Progenitor cell of endocrine pancreas (in vitro differentiated cells): ENCODE measurements at regions not wholly inside any gene's neighbourhood (a gene's known extent, or its start where the extent isn't known, plus 50 kb on each side); places are given as distances from the start of the nearest gene placed in this dataset.
"Not testable (repeated sequence)": the region's sequence is repeated elsewhere in the genome, so short reads cannot be mapped to it uniquely, and the experiment has no call there.

Experiments used
- DNase-seq: peaks from one replicate; pipeline ENCODE4 v3.0.0; 2021; ENCODE audit warnings: low spot score; ENCODE audit not compliant: unreplicated experiment
- H3K27ac Mint-ChIP-seq: 2 replicates; pipeline ENCODE4 v1.8.0; 2021; ENCODE audit warnings: mild to moderate bottlenecking, moderate library complexity, mixed read lengths
- H3K27me3 Mint-ChIP-seq: 2 replicates; pipeline ENCODE4 v1.8.0; 2021; ENCODE audit warnings: mixed read lengths
- H3K36me3 Mint-ChIP-seq: 2 replicates; pipeline ENCODE4 v1.8.0; 2022; ENCODE audit warnings: mixed read lengths; ENCODE audit not compliant: insufficient read depth
- H3K4me1 Mint-ChIP-seq: 2 replicates; pipeline ENCODE4 v1.8.0; 2021; ENCODE audit warnings: low read depth, mixed read lengths
- H3K4me3 Mint-ChIP-seq: 2 replicates; pipeline ENCODE4 v1.8.0; 2021; ENCODE audit warnings: low read depth, mild to moderate bottlenecking, moderate library complexity, mixed read lengths
- H3K9me3 Mint-ChIP-seq: 2 replicates; pipeline ENCODE4 v1.8.0; 2021; ENCODE audit warnings: low read depth, mixed read lengths
- CTCF ChIP-seq: fragments of 200-600 bp; sonication (generic); IDR thresholded peaks from one replicate; pipeline ENCODE4 v1.5.0; 2021; ENCODE audit warnings: antibody characterized with exemption, mild to moderate bottlenecking; ENCODE audit not compliant: unreplicated experiment

GRCh38 chr19:56919308-56919995 lies 78.9 kb upstream of the PEG3 start:
- H3K36me3 Mint-ChIP-seq: peaks cover 10% of the 10 kb centered on the region
- DNase-seq: no peak
- H3K27me3 Mint-ChIP-seq: no peaks in the 10 kb centered on the region
- H3K27ac Mint-ChIP-seq: no peak overlapping the region
- H3K9me3 Mint-ChIP-seq: peaks cover 57% of the 10 kb centered on the region
- no peaks in the 10 kb centered on the region for H3K4me1 Mint-ChIP-seq
- TF ChIP-seq CTCF: no peak
- no peak overlapping the region for H3K4me3 Mint-ChIP-seq

GRCh38 chr19:56926094-56926493 lies 85.6 kb upstream of the PEG3 start:
- H3K4me1 Mint-ChIP-seq, H3K36me3 Mint-ChIP-seq, H3K27ac Mint-ChIP-seq, DNase-seq, H3K4me3 Mint-ChIP-seq, H3K27me3 Mint-ChIP-seq: not testable (repeated sequence)
- peaks cover 53% of the 10 kb centered on the region for H3K9me3 Mint-ChIP-seq

GRCh38 chr19:56927294-56927693 lies 86.8 kb upstream of the PEG3 start:
- no peak for DNase-seq
- H3K27me3 Mint-ChIP-seq: no peaks in the 10 kb centered on the region
- H3K36me3 Mint-ChIP-seq: peaks cover 2% of the 10 kb centered on the region
- no peak overlapping the region for H3K27ac Mint-ChIP-seq
- H3K4me1 Mint-ChIP-seq: no peaks in the 10 kb centered on the region
- no peak for TF ChIP-seq CTCF
- H3K9me3 Mint-ChIP-seq: peaks cover 56% of the 10 kb centered on the region
- H3K4me3 Mint-ChIP-seq: no peak overlapping the region

- Mint-ChIP-seq H3K4me1 (no peaks in the 10 kb centered on the region), H3K9me3 (peaks cover 60% of the 10 kb centered on the region), H3K36me3 (peaks cover 2% of the 10 kb centered on the region), H3K27me3 (no peaks in the 10 kb centered on the region), H3K27ac (no peak overlapping the region), H3K4me3 (no peak overlapping the region)
- no peak for TF ChIP-seq CTCF
- DNase-seq: no peak
These were observed 87.3 kb upstream of the PEG3 start for GRCh38 chr19:56927791-56928207.

GRCh38 chr19:56930647-56931535 lies 90.4 kb upstream of the PEG3 start:
- no peak for DNase-seq
- TF ChIP-seq CTCF: no peak
- no peak overlapping the region for H3K27ac Mint-ChIP-seq
- no peaks in the 10 kb centered on the region for H3K27me3 Mint-ChIP-seq
- peaks cover 2% of the 10 kb centered on the region for H3K36me3 Mint-ChIP-seq
- peaks cover 46% of the 10 kb centered on the region for H3K9me3 Mint-ChIP-seq
- no peaks in the 10 kb centered on the region for H3K4me1 Mint-ChIP-seq
- H3K4me3 Mint-ChIP-seq: no peak overlapping the region
